ENCODE measurements at regions not wholly inside any gene's neighbourhood (a gene's known extent, or its start where the extent isn't known, plus 50 kb on each side); places are given as distances from the start of the nearest gene placed in this dataset.

- Mint-ChIP-seq H3K27ac (no peak overlapping the region), H3K27me3 (peaks cover 3% of the 10 kb centered on the region), H3K9me3 (peaks cover 3% of the 10 kb centered on the region), H3K36me3 (ENCODE audit: low read depth) (no peaks in the 10 kb centered on the region), H3K4me3 (no peak overlapping the region), H3K4me1 (no peaks in the 10 kb centered on the region)
- no peak for ATAC-seq (replicated peaks)
Measured at GRCh38 chr6:19660123-19660910, 176.9 kb upstream of the ID4 start.

GRCh38 chr6:19662911-19663310 lies 174.3 kb upstream of the ID4 start:
- peaks cover 3% of the 10 kb centered on the region for H3K9me3 Mint-ChIP-seq
- no peak for ATAC-seq (replicated peaks)
- no peaks in the 10 kb centered on the region for H3K36me3 Mint-ChIP-seq (ENCODE audit: low read depth)
- no peaks in the 10 kb centered on the region for H3K4me1 Mint-ChIP-seq
- no peak overlapping the region for H3K27ac Mint-ChIP-seq
- peaks cover 3% of the 10 kb centered on the region for H3K27me3 Mint-ChIP-seq
- H3K4me3 Mint-ChIP-seq: no peak overlapping the region

- Mint-ChIP-seq H3K36me3 (ENCODE audit: low read depth) (no peaks in the 10 kb centered on the region), H3K27ac (no peak overlapping the region), H3K4me3 (no peak overlapping the region), H3K9me3 (peaks cover 2% of the 10 kb centered on the region), H3K27me3 (peaks cover 3% of the 10 kb centered on the region), H3K4me1 (no peaks in the 10 kb centered on the region)
- no peak for ATAC-seq (replicated peaks)
Measured at GRCh38 chr6:19663479-19663878, 173.7 kb upstream of the ID4 start.

- peaks cover 3% of the 10 kb centered on the region for H3K27me3 Mint-ChIP-seq
- H3K4me3 Mint-ChIP-seq: no peak overlapping the region
- no peak overlapping the region for H3K27ac Mint-ChIP-seq
- no peaks in the 10 kb centered on the region for H3K4me1 Mint-ChIP-seq
- ATAC-seq (replicated peaks): no peak
- no peaks in the 10 kb centered on the region for H3K9me3 Mint-ChIP-seq
- no peaks in the 10 kb centered on the region for H3K36me3 Mint-ChIP-seq (ENCODE audit: low read depth)
Measured at GRCh38 chr6:19664050-19664449, 173.1 kb upstream of the ID4 start.

GRCh38 chr6:19664878-19665612 lies 172.1 kb upstream of the ID4 start:
- no peaks in the 10 kb centered on the region for H3K9me3 Mint-ChIP-seq
- H3K36me3 Mint-ChIP-seq (ENCODE audit: low read depth): no peaks in the 10 kb centered on the region
- H3K27ac Mint-ChIP-seq: no peak overlapping the region
- H3K27me3 Mint-ChIP-seq: peaks cover 3% of the 10 kb centered on the region
- ATAC-seq (replicated peaks): no peak
- no peaks in the 10 kb centered on the region for H3K4me1 Mint-ChIP-seq
- H3K4me3 Mint-ChIP-seq: no peak overlapping the region

GRCh38 chr6:19665613-19665909 lies 171.6 kb upstream of the ID4 start:
- Mint-ChIP-seq H3K27ac (no peak overlapping the region), H3K36me3 (ENCODE audit: low read depth) (no peaks in the 10 kb centered on the region), H3K4me3 (no peak overlapping the region), H3K27me3 (peaks cover 3% of the 10 kb centered on the region), H3K4me1 (no peaks in the 10 kb centered on the region), H3K9me3 (no peaks in the 10 kb centered on the region)
- ATAC-seq (replicated peaks): no peak

- Mint-ChIP-seq H3K27ac (no peak overlapping the region), H3K36me3 (ENCODE audit: low read depth) (no peaks in the 10 kb centered on the region), H3K9me3 (no peaks in the 10 kb centered on the region), H3K4me1 (no peaks in the 10 kb centered on the region), H3K27me3 (no peaks in the 10 kb centered on the region), H3K4me3 (no peak overlapping the region)
- no peak for ATAC-seq (replicated peaks)
Measured at GRCh38 chr6:19668710-19669109, 168.5 kb upstream of the ID4 start.

- H3K4me1 Mint-ChIP-seq: no peaks in the 10 kb centered on the region
- no peaks in the 10 kb centered on the region for H3K27me3 Mint-ChIP-seq
- no peaks in the 10 kb centered on the region for H3K36me3 Mint-ChIP-seq (ENCODE audit: low read depth)
- ATAC-seq (replicated peaks): no peak
- no peak overlapping the region for H3K4me3 Mint-ChIP-seq
- H3K9me3 Mint-ChIP-seq: no peaks in the 10 kb centered on the region
- no peak overlapping the region for H3K27ac Mint-ChIP-seq
Measured at GRCh38 chr6:19669206-19669605, 168.0 kb upstream of the ID4 start.

- ATAC-seq (replicated peaks): no peak
- no peak overlapping the region for H3K27ac Mint-ChIP-seq
- H3K4me1 Mint-ChIP-seq: no peaks in the 10 kb centered on the region
- no peak overlapping the region for H3K4me3 Mint-ChIP-seq
- no peaks in the 10 kb centered on the region for H3K9me3 Mint-ChIP-seq
- H3K36me3 Mint-ChIP-seq (ENCODE audit: low read depth): no peaks in the 10 kb centered on the region
- H3K27me3 Mint-ChIP-seq: no peaks in the 10 kb centered on the region
Measured at GRCh38 chr6:19682859-19683258, 154.3 kb upstream of the ID4 start.

GRCh38 chr6:19690325-19691075 lies 146.7 kb upstream of the ID4 start:
- Mint-ChIP-seq H3K27me3 (peaks cover 12% of the 10 kb centered on the region), H3K27ac (no peak overlapping the region), H3K36me3 (ENCODE audit: low read depth) (no peaks in the 10 kb centered on the region), H3K4me3 (no peak overlapping the region), H3K9me3 (no peaks in the 10 kb centered on the region), H3K4me1 (no peaks in the 10 kb centered on the region)
- no peak for ATAC-seq (replicated peaks)

- Mint-ChIP-seq H3K36me3 (ENCODE audit: low read depth) (no peaks in the 10 kb centered on the region), H3K27me3 (peaks cover 12% of the 10 kb centered on the region), H3K9me3 (no peaks in the 10 kb centered on the region), H3K4me1 (no peaks in the 10 kb centered on the region), H3K4me3 (no peak overlapping the region), H3K27ac (no peak overlapping the region)
- ATAC-seq (replicated peaks): no peak
Measured at GRCh38 chr6:19691465-19692167, 145.6 kb upstream of the ID4 start.

GRCh38 chr6:19692506-19693298 lies 144.5 kb upstream of the ID4 start:
- Mint-ChIP-seq H3K27me3 (peaks cover 12% of the 10 kb centered on the region), H3K9me3 (no peaks in the 10 kb centered on the region), H3K36me3 (ENCODE audit: low read depth) (no peaks in the 10 kb centered on the region), H3K4me3 (no peak overlapping the region), H3K27ac (no peak overlapping the region), H3K4me1 (no peaks in the 10 kb centered on the region)
- ATAC-seq (replicated peaks): no peak

GRCh38 chr6:19694697-19695096 lies 142.5 kb upstream of the ID4 start:
- Mint-ChIP-seq H3K27ac (no peak overlapping the region), H3K4me3 (no peak overlapping the region), H3K4me1 (no peaks in the 10 kb centered on the region), H3K27me3 (peaks cover 12% of the 10 kb centered on the region), H3K36me3 (ENCODE audit: low read depth) (no peaks in the 10 kb centered on the region), H3K9me3 (peaks cover 3% of the 10 kb centered on the region)
- no peak for ATAC-seq (replicated peaks)

GRCh38 chr6:19697744-19698290 lies 139.4 kb upstream of the ID4 start:
- ATAC-seq (replicated peaks): peak; percentile 23
- no peaks in the 10 kb centered on the region for H3K36me3 Mint-ChIP-seq (ENCODE audit: low read depth)
- H3K27ac Mint-ChIP-seq: no peak overlapping the region
- peaks cover 3% of the 10 kb centered on the region for H3K9me3 Mint-ChIP-seq
- no peak overlapping the region for H3K4me3 Mint-ChIP-seq
- H3K27me3 Mint-ChIP-seq: peaks cover 5% of the 10 kb centered on the region
- H3K4me1 Mint-ChIP-seq: no peaks in the 10 kb centered on the region
